HL-60 (cell line): ENCODE measurements at regions not wholly inside any gene's neighbourhood (a gene's known extent, or its start where the extent isn't known, plus 50 kb on each side); places are given as distances from the start of the nearest gene placed in this dataset.

Experiments
- CTCF ChIP-seq: IDR thresholded peaks from one replicate; pipeline ENCODE4 v1.5.1; 2011; ENCODE audit warnings: low read length, control low read depth, inconsistent platforms; ENCODE audit not compliant: insufficient read depth
- POLR2AphosphoS5 ChIP-seq: IDR thresholded peaks from 2 replicates; pipeline ENCODE4 v1.6.1; 2012; ENCODE audit warnings: low read depth
- REST ChIP-seq: IDR thresholded peaks from 2 replicates; pipeline ENCODE4 v1.6.1; 2012; ENCODE audit warnings: low read depth; ENCODE audit not compliant: insufficient replicate concordance
- SPI1 ChIP-seq: IDR thresholded peaks from 2 replicates; pipeline ENCODE4 v1.6.1; 2012; ENCODE audit warnings: low read depth, mild to moderate bottlenecking, borderline replicate concordance

GRCh38 chr1:82944822-82945221 lies 1054.1 kb downstream of the TTLL7 start:
- TF ChIP-seq CTCF (no peak), REST (no peak), POLR2AphosphoS5 (no peak), SPI1 (no peak)
